Mesothelial cell of epicardium (in vitro differentiated cells): ENCODE measurements at regions not wholly inside any gene's neighbourhood (a gene's known extent, or its start where the extent isn't known, plus 50 kb on each side); places are given as distances from the start of the nearest gene placed in this dataset.

Source experiments
- DNase-seq, 2 experiments: peaks; one replicate each; pipeline ENCODE4 v3.0.0; 2021; ENCODE audit warnings: low spot score in 2 of 2; ENCODE audit not compliant: unreplicated experiment in 2 of 2
- H3K27ac Mint-ChIP-seq: 2 replicates; pipeline ENCODE4 v1.8.0; 2021; ENCODE audit warnings: mixed read lengths
- H3K27me3 Mint-ChIP-seq: 2 replicates; pipeline ENCODE4 v1.8.0; 2021; ENCODE audit warnings: low read depth, mixed read lengths
- H3K36me3 Mint-ChIP-seq: 2 replicates; pipeline ENCODE4 v1.8.0; 2021; ENCODE audit warnings: mixed read lengths
- H3K4me1 Mint-ChIP-seq: 2 replicates; pipeline ENCODE4 v1.8.0; 2021; ENCODE audit warnings: mixed read lengths
- H3K4me3 Mint-ChIP-seq: 2 replicates; pipeline ENCODE4 v1.8.0; 2021; ENCODE audit warnings: mild to moderate bottlenecking, moderate library complexity, mixed read lengths
- H3K9me3 Mint-ChIP-seq: 2 replicates; pipeline ENCODE4 v1.8.0; 2021; ENCODE audit warnings: mixed read lengths
- CTCF ChIP-seq: fragments of 200-600 bp; sonication (generic); IDR thresholded peaks from one replicate; pipeline ENCODE4 v1.5.0; 2021; ENCODE audit warnings: antibody characterized with exemption; ENCODE audit not compliant: unreplicated experiment

- Mint-ChIP-seq H3K27ac (no peak overlapping the region), H3K4me3 (no peak overlapping the region), H3K36me3 (no peaks in the 10 kb centered on the region), H3K27me3 (peaks cover 14% of the 10 kb centered on the region), H3K9me3 (no peaks in the 10 kb centered on the region), H3K4me1 (no peaks in the 10 kb centered on the region)
- no peak for DNase-seq
- no peak for TF ChIP-seq CTCF
Observed at GRCh38 chr17:51398687-51399086, 138.3 kb downstream of the UTP18 start.

DNA sequence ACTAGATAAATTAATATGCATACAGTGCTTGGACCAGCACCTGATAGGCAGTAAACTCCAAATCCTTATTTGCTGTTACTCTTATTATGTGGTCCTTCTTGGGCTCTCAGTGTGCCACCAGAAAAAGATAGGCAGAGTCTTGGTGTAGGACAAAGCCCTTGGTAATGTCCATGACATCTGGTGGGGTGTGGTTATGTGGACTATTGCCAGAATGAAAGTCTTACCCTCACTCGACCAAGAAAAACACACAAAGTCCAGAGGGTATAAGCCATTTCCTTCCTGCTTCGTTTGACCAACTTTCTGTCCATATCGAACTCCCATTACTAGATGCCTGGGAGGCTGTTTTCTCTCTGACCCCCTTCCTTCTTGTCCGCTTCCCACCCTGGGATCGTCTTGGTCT is 140.9 kb downstream of the UTP18 start:
- Mint-ChIP-seq H3K9me3 (peaks cover under 1% of the 10 kb centered on the region), H3K4me1 (no peaks in the 10 kb centered on the region), H3K27ac (no peak overlapping the region), H3K27me3 (peaks cover 12% of the 10 kb centered on the region), H3K36me3 (no peaks in the 10 kb centered on the region), H3K4me3 (no peak overlapping the region)
- DNase-seq = no peak
- TF ChIP-seq CTCF = no peak

DNA sequence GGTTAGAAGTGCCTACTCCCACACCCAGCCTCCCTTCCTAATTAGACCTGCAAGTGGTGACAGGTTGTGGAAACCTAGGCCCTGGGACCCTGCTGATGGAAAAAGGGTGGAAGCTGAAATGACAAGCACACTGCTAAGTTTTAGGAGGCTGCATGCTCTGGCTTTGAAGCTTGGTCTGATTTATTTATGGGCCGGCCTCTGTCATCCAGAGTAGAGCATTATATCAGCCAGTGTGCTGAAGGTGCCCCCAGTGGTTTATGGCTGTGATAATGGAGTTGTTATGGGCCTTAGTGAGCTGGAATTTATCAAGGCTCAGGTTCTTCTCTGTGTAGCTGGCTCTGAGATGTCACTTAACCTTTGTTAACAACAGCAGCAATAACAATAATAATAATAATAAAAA is 142.6 kb downstream of the UTP18 start:
- H3K36me3 Mint-ChIP-seq = no peaks in the 10 kb centered on the region
- no peak for DNase-seq
- peaks cover 8% of the 10 kb centered on the region for H3K9me3 Mint-ChIP-seq

GRCh38 chr17:51407576-51407975 is 147.2 kb downstream of the UTP18 start:
- H3K27me3 Mint-ChIP-seq = peaks cover 14% of the 10 kb centered on the region
- H3K27ac Mint-ChIP-seq = no peak overlapping the region
- no peak for DNase-seq
- H3K4me1 Mint-ChIP-seq = no peaks in the 10 kb centered on the region
- peaks cover 8% of the 10 kb centered on the region for H3K9me3 Mint-ChIP-seq
- no peak for TF ChIP-seq CTCF
- no peak overlapping the region for H3K4me3 Mint-ChIP-seq
- H3K36me3 Mint-ChIP-seq = no peaks in the 10 kb centered on the region

More for the DNA sequence above, 142.6 kb downstream of the UTP18 start:
- no peak overlapping the region for H3K27ac Mint-ChIP-seq
- H3K27me3 Mint-ChIP-seq = peaks cover 7% of the 10 kb centered on the region
- H3K4me1 Mint-ChIP-seq = no peaks in the 10 kb centered on the region
- no peak overlapping the region for H3K4me3 Mint-ChIP-seq
- no peak for TF ChIP-seq CTCF

DNA sequence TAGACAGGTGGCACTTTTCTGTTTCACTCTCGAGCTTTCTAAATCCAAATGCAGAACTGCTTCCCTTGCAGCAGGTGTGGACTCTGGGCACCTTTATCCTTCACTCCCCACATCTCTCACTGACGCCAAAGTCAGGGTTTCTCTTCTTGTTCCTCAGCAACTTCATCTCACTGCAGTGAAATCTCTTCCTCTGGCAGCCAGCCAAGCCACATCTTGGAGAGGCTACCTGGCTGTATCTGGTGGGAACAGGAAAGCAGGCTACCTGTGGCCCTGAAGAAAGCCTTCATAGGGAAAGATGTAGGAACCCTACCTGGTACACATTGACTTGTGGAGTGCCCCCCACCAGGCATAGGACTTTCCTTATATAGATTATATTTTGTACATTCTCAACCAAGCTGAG is 159.1 kb downstream of the UTP18 start:
- Mint-ChIP-seq H3K4me1 (no peaks in the 10 kb centered on the region), H3K4me3 (no peak overlapping the region), H3K36me3 (no peaks in the 10 kb centered on the region), H3K27me3 (peaks cover 28% of the 10 kb centered on the region), H3K9me3 (peaks cover 9% of the 10 kb centered on the region), H3K27ac (no peak overlapping the region)
- no peak for DNase-seq
- TF ChIP-seq CTCF = no peak

GRCh38 chr17:51421525-51421924 is 161.2 kb downstream of the UTP18 start:
- H3K27ac Mint-ChIP-seq = no peak overlapping the region
- peaks cover 24% of the 10 kb centered on the region for H3K27me3 Mint-ChIP-seq

More at GRCh38 chr17:51421525-51421924, 161.2 kb downstream of the UTP18 start:
- Mint-ChIP-seq H3K4me1 (no peaks in the 10 kb centered on the region), H3K36me3 (no peaks in the 10 kb centered on the region), H3K4me3 (no peak overlapping the region), H3K9me3 (peaks cover 9% of the 10 kb centered on the region)
- DNase-seq = no peak
- TF ChIP-seq CTCF = no peak
